Spleen (tissue), 11 donors: ENCODE measurements at regions not wholly inside any gene's neighbourhood (a gene's known extent, or its start where the extent isn't known, plus 50 kb on each side); places are given as distances from the start of the nearest gene placed in this dataset.

Experiments used
- DNase-seq: peaks from one replicate; pipeline ENCODE4 v3.0.0-alpha.2; 2020
- H3K27ac ChIP-seq, 8 donors: fragments of 200-600 bp; sonication (generic) in 7 of 8; 1 replicate in 4 of 8; 2 replicates in 4 of 8; pipeline versions ENCODE4 v1.5.0 to v1.8.0; 2016 to 2021; ENCODE audit warnings: inconsistent platforms in 4 of 8, mild to moderate bottlenecking in 4 of 8, moderate library complexity in 1 of 8
- H3K27me3 ChIP-seq, 7 donors: fragments of 200-600 bp; sonication (generic) in 6 of 7; replicated peaks in 1 of 7; 1 replicate in 4 of 7; 2 replicates in 3 of 7; pipeline versions ENCODE4 v1.5.0 to v1.8.0; 2016 to 2021; ENCODE audit warnings: inconsistent platforms in 3 of 7, mild to moderate bottlenecking in 1 of 7
- H3K36me3 ChIP-seq, 6 donors: fragments of 200-600 bp; sonication (generic) in 5 of 6; 1 replicate in 4 of 6; 2 replicates in 2 of 6; pipeline versions ENCODE4 v1.5.0 to v1.8.0; 2016 to 2021; ENCODE audit warnings: inconsistent platforms in 2 of 6
- H3K4me1 ChIP-seq, 6 donors: fragments of 200-600 bp; sonication (generic) in 5 of 6; 1 replicate in 3 of 6; 2 replicates in 3 of 6; pipeline versions ENCODE4 v1.5.0 to v1.8.0; 2016 to 2021; ENCODE audit warnings: inconsistent platforms in 3 of 6
- H3K4me3 ChIP-seq, 8 donors: fragments of 200-600 bp; sonication (generic) in 7 of 8; 1 replicate in 4 of 8; 2 replicates in 4 of 8; pipeline versions ENCODE4 v1.5.0 to v1.8.0; 2016 to 2021; ENCODE audit warnings: inconsistent platforms in 4 of 8, mild to moderate bottlenecking in 4 of 8, moderate library complexity in 2 of 8
- H3K9me3 ChIP-seq, 8 donors: fragments of 200-600 bp; sonication (generic) in 7 of 8; 1 replicate in 4 of 8; 2 replicates in 4 of 8; pipeline versions ENCODE4 v1.5.0 to v1.8.0; 2016 to 2021; ENCODE audit warnings: inconsistent platforms in 4 of 8
- CTCF ChIP-seq, 11 experiments: fragments of 200-600 bp in 7 of 11; fragments of 450-650 bp in 4 of 11; sonication (generic) in 4 of 11; IDR thresholded peaks in 8 of 11; conservative IDR thresholded peaks in 3 of 11; 1 replicate in 7 of 11; 2 replicates in 4 of 11; pipeline versions ENCODE4 v1.4.0 to v1.8.0; 2016 to 2021; ENCODE audit warnings: antibody characterized with exemption in 11 of 11, inconsistent platforms in 4 of 11, mild to moderate bottlenecking in 1 of 11
- POLR2A ChIP-seq, 3 donors: fragments of 450-650 bp; IDR thresholded peaks; one replicate each; pipeline ENCODE4 v1.5.1; 2017; ENCODE audit warnings: antibody characterized with exemption in 3 of 3, mild to moderate bottlenecking in 1 of 3
- POLR2AphosphoS5 ChIP-seq, 3 donors: sonication (generic); formaldehyde crosslinking; IDR thresholded peaks; one replicate each; pipeline ENCODE4 v1.5.1; 2017; ENCODE audit warnings: antibody characterized with exemption in 3 of 3
- WGBS, 5 donors: extraction: QIAGEN DNeasy Blood & Tissue Kit in 3 of 5; methylation state at CpG; one replicate each; pipeline versions ENCODE4 v1.1.5 to v1.1.7; 2013 to 2018; 5-methylcytosine and 5-hydroxymethylcytosine counted together
- intact Hi-C: fragments of 100-400 bp; cut with DNase I; formaldehyde crosslinking; loops from one replicate; pipeline ENCODE4 v1.15.0; 2023; ENCODE audit warnings: low total_unique reads
- donor health status: healthy with polysubstance abuse.
- donor health status: DM: no; HTN: no; CAD: no; lungs with moderate emphysema.
- donor health status: DM: no; HTN: no; CAD: no.
- donor health status: Bipolar disorder and iron deficiency.
- donor health status: healthy.
- donor health status: DM: no; HTN: no; CAD: no.
- donor health status: DM: yes; HTN: yes; CAD: no.

- H3K36me3 ChIP-seq, result no peaks in the 10 kb centered on the region
- H3K4me1 ChIP-seq, result no peaks in the 10 kb centered on the region
- no peak for DNase-seq
- H3K9me3 ChIP-seq, result peaks cover 0 to 5% (median 0%) of the 10 kb centered on the region in 8 donors
- intact Hi-C loops, result no loop called here
- no peak overlapping the region for H3K27ac ChIP-seq
- no peak for TF ChIP-seq POLR2A (IDR thresholded peaks at IDR 0.05)
- no peak for TF ChIP-seq CTCF (IDR thresholded peaks at IDR 0.05 in 8 of 11, conservative IDR thresholded peaks at IDR 0.05 in 3 of 11)
- TF ChIP-seq POLR2AphosphoS5 (IDR thresholded peaks at IDR 0.05), result no peak
- H3K27me3 ChIP-seq, result no peaks in the 10 kb centered on the region
- 78 to 100% (median 87%) methylated on average over 1 of the region's 1 CpG for WGBS, 5 donors
- no peak overlapping the region for H3K4me3 ChIP-seq
Measured at GRCh38 chrX:147800663-147801062, 111.1 kb upstream of the FMR1 start.

GRCh38 chrX:147803948-147804347, 107.8 kb upstream of the FMR1 start:
- Histone ChIP-seq H3K36me3 (no peaks in the 10 kb centered on the region), H3K4me3 (no peak overlapping the region), H3K27ac (no peak overlapping the region), H3K27me3 (no peaks in the 10 kb centered on the region), H3K4me1 (no peaks in the 10 kb centered on the region), H3K9me3 (peaks cover 0 to 5% (median 0%) of the 10 kb centered on the region in 8 donors)
- intact Hi-C loops, result no loop called here
- peak in 1 of 11 experiments; percentile 11 for TF ChIP-seq CTCF (IDR thresholded peaks at IDR 0.05 in 8 of 11, conservative IDR thresholded peaks at IDR 0.05 in 3 of 11)
- no peak for TF ChIP-seq POLR2AphosphoS5 (IDR thresholded peaks at IDR 0.05)
- TF ChIP-seq POLR2A (IDR thresholded peaks at IDR 0.05), result no peak
- 5 to 21% (median 17%) methylated on average over 2 of the region's 2 CpGs for WGBS, 5 donors
- no peak for DNase-seq

- Histone ChIP-seq H3K36me3 (no peaks in the 10 kb centered on the region), H3K4me1 (no peaks in the 10 kb centered on the region), H3K9me3 (no peaks in the 10 kb centered on the region), H3K27me3 (no peaks in the 10 kb centered on the region), H3K27ac (no peak overlapping the region), H3K4me3 (no peak overlapping the region)
- DNase-seq, result no peak
- intact Hi-C loops, result no loop called here
- WGBS, 5 donors, result 41 to 73% (median 70%) methylated on average over 2 of the region's 2 CpGs
- no peak for TF ChIP-seq POLR2AphosphoS5 (IDR thresholded peaks at IDR 0.05)
- no peak for TF ChIP-seq CTCF (IDR thresholded peaks at IDR 0.05 in 8 of 11, conservative IDR thresholded peaks at IDR 0.05 in 3 of 11)
- no peak for TF ChIP-seq POLR2A (IDR thresholded peaks at IDR 0.05)
Measured at GRCh38 chrX:147811803-147812202, 99.9 kb upstream of the FMR1 start.

- TF ChIP-seq CTCF (IDR thresholded peaks at IDR 0.05 in 8 of 11, conservative IDR thresholded peaks at IDR 0.05 in 3 of 11) (no peak), POLR2A (IDR thresholded peaks at IDR 0.05) (no peak), POLR2AphosphoS5 (IDR thresholded peaks at IDR 0.05) (no peak)
- H3K9me3 ChIP-seq, result peaks cover 0 to 21% (median 6%) of the 10 kb centered on the region in 8 donors
- no peaks in the 10 kb centered on the region for H3K27me3 ChIP-seq
- H3K36me3 ChIP-seq, result no peaks in the 10 kb centered on the region
- H3K4me3 ChIP-seq, result no peak overlapping the region
- intact Hi-C loops, result no loop called here
- H3K27ac ChIP-seq, result no peak overlapping the region
- 63 to 99% (median 87%) methylated on average over 3 of the region's 3 CpGs for WGBS, 5 donors
- no peak for DNase-seq
- no peaks in the 10 kb centered on the region for H3K4me1 ChIP-seq
Measured at GRCh38 chrX:147827070-147827469, 84.6 kb upstream of the FMR1 start.
